ENCODE measurements at regions not wholly inside any gene's neighbourhood (a gene's known extent, or its start where the extent isn't known, plus 50 kb on each side); places are given as distances from the start of the nearest gene placed in this dataset.

- DNase-seq (ENCODE audit: low read depth) (no peak), FAIRE-seq (no peak)
- Histone ChIP-seq H3K36me3 (ENCODE audit: control insufficient read depth, insufficient read depth, low read length) (no peaks in the 10 kb centered on the region), H3K4me3 (ENCODE audit: low read depth, low read length) (no peak overlapping the region), H3K27me3 (ENCODE audit: control insufficient read depth, insufficient read depth, low read length) (no peaks in the 10 kb centered on the region)
- TF ChIP-seq, protein P1, sequence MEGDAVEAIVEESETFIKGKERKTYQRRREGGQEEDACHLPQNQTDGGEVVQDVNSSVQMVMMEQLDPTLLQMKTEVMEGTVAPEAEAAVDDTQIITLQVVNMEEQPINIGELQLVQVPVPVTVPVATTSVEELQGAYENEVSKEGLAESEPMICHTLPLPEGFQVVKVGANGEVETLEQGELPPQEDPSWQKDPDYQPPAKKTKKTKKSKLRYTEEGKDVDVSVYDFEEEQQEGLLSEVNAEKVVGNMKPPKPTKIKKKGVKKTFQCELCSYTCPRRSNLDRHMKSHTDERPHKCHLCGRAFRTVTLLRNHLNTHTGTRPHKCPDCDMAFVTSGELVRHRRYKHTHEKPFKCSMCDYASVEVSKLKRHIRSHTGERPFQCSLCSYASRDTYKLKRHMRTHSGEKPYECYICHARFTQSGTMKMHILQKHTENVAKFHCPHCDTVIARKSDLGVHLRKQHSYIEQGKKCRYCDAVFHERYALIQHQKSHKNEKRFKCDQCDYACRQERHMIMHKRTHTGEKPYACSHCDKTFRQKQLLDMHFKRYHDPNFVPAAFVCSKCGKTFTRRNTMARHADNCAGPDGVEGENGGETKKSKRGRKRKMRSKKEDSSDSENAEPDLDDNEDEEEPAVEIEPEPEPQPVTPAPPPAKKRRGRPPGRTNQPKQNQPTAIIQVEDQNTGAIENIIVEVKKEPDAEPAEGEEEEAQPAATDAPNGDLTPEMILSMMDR (IDR thresholded peaks at IDR 0.05; ENCODE audit: insufficient read depth, low read length, severe bottlenecking), result no peak
Observed at GRCh38 chr9:99447951-99448350, 225.9 kb downstream of the SEC61B start.

DNA sequence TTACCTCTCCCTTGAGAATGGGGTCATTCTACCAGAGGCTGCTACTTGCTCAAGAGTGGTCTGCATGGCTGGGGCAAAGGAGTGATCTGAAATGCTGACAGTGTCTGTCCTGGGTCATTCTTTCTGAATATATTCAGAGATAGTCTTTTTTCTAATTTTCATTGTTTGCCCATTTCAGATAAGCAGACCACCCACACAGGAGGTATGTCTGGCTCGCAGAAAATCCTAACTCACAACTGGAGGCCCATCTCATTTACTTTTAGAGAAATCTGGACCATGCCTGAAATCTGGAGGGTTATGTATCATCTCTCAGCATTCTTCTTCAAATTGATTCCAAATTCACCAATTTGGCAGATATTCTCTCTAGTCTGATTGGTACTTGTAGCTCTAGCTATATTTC lies 227.6 kb downstream of the SEC61B start:
- TF ChIP-seq, protein P1 (IDR thresholded peaks at IDR 0.05; ENCODE audit: insufficient read depth, low read length, severe bottlenecking), result no peak
- Histone ChIP-seq H3K4me3 (ENCODE audit: low read depth, low read length) (no peak overlapping the region), H3K27me3 (ENCODE audit: control insufficient read depth, insufficient read depth, low read length) (no peaks in the 10 kb centered on the region), H3K36me3 (ENCODE audit: control insufficient read depth, insufficient read depth, low read length) (no peaks in the 10 kb centered on the region)
- no peak for DNase-seq (ENCODE audit: low read depth)
- FAIRE-seq, result no peak

DNA sequence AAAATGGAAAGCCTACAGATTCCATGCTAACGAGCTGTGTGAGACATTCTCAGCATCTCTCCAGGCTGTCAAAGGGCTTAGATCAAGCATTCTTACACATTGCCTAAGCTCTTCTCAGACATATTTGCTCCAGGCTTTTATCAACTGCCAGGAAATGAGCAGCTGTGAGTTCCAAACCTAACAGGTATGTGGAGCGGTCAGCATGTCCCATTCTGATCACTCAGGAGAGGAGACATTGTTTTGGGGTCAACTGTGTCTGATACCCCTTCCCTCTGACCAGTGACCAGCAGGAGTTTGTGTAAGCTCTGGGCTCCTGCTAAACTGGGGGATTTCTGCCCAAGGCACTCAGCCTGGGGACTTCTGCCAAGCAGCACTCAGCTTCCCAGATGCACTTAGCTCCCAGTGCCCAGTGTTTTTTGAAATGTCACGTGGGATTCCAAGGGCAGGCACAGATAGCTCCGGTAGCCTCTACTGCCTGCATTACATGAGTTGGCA lies 229.1 kb downstream of the SEC61B start:
- DNase-seq (ENCODE audit: low read depth) (peak; percentile 17), FAIRE-seq (no peak)
- Histone ChIP-seq H3K4me3 (ENCODE audit: low read depth, low read length) (no peak overlapping the region), H3K36me3 (ENCODE audit: control insufficient read depth, insufficient read depth, low read length) (no peaks in the 10 kb centered on the region), H3K27me3 (ENCODE audit: control insufficient read depth, insufficient read depth, low read length) (no peaks in the 10 kb centered on the region)
- TF ChIP-seq, protein P1 (IDR thresholded peaks at IDR 0.05; ENCODE audit: insufficient read depth, low read length, severe bottlenecking), result no peak

DNA sequence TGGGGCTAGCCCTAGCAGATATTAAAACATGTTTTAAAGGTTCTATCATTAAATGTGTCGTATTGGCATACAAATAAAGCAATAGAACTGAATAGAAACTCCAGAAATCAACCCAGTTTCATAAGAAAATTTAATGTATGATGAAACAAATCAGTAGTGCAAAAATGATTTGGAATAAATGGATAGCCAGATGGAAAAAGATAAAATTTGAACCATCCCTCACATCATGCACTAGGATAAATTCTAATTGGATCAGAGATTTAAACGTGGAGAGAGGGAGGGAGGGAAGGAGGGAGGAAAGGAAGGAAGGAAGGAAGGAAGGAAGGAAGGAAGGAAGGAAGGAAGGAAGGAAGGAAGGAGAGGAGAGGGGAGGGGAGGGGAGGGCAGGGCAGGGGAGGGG lies 235.3 kb downstream of the SEC61B start:
- FAIRE-seq (no peak), DNase-seq (ENCODE audit: low read depth) (no peak)
- Histone ChIP-seq H3K36me3 (ENCODE audit: control insufficient read depth, insufficient read depth, low read length) (no peaks in the 10 kb centered on the region), H3K4me3 (ENCODE audit: low read depth, low read length) (no peak overlapping the region), H3K27me3 (ENCODE audit: control insufficient read depth, insufficient read depth, low read length) (no peaks in the 10 kb centered on the region)
- TF ChIP-seq, protein P1 (IDR thresholded peaks at IDR 0.05; ENCODE audit: insufficient read depth, low read length, severe bottlenecking), result no peak

DNA sequence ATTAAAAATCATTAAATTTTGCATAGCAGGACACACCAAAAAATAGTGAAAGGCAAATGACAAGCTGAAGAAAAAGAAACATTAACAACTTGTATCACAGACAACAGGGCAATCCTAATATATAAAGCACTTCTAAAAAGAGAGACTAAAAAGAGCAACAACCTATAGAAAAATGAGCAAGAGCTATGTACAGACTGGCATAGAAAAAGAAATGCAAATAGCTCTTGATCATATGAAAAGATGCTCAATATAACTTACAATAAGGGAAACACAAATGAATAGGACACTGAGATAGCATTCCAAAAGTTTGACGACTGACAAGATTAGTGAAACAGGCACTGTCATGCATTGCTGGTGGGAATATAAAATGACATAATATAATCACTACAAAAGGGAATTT lies 235.9 kb downstream of the SEC61B start:
- no peak for FAIRE-seq
- Histone ChIP-seq H3K36me3 (ENCODE audit: control insufficient read depth, insufficient read depth, low read length) (no peaks in the 10 kb centered on the region), H3K27me3 (ENCODE audit: control insufficient read depth, insufficient read depth, low read length) (no peaks in the 10 kb centered on the region), H3K4me3 (ENCODE audit: low read depth, low read length) (no peak overlapping the region)
- no peak for DNase-seq (ENCODE audit: low read depth)
- TF ChIP-seq, protein P1 (IDR thresholded peaks at IDR 0.05; ENCODE audit: insufficient read depth, low read length, severe bottlenecking), result no peak

DNA sequence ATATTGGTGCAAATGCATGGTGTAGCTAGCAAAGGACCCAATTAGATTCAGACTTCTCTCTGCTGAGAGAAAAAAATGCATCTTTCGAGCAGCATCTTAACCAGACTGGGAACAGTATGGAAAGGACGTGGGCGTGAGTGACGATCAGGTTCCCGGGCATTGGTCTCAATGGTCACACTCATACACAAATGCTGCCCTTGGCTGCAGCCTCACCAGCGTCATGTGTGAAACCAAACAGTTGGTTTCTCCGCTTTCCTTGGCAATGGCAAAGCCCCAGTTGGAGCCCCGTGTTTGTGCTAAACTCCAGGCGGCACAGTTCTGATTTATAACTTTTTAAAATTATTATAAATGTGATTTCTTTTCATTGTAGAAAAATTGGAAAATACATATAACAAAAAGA lies 237.8 kb downstream of the SEC61B start:
- TF ChIP-seq, protein P1 (IDR thresholded peaks at IDR 0.05; ENCODE audit: insufficient read depth, low read length, severe bottlenecking), result no peak
- Histone ChIP-seq H3K36me3 (ENCODE audit: control insufficient read depth, insufficient read depth, low read length) (no peaks in the 10 kb centered on the region), H3K4me3 (ENCODE audit: low read depth, low read length) (no peak overlapping the region), H3K27me3 (ENCODE audit: control insufficient read depth, insufficient read depth, low read length) (no peaks in the 10 kb centered on the region)
- DNase-seq (ENCODE audit: low read depth) (no peak), FAIRE-seq (no peak)

All from bronchial epithelial cell (primary cell).